ENCODE measurements at regions not wholly inside any gene's neighbourhood (a gene's known extent, or its start where the extent isn't known, plus 50 kb on each side); places are given as distances from the start of the nearest gene placed in this dataset.

DNA sequence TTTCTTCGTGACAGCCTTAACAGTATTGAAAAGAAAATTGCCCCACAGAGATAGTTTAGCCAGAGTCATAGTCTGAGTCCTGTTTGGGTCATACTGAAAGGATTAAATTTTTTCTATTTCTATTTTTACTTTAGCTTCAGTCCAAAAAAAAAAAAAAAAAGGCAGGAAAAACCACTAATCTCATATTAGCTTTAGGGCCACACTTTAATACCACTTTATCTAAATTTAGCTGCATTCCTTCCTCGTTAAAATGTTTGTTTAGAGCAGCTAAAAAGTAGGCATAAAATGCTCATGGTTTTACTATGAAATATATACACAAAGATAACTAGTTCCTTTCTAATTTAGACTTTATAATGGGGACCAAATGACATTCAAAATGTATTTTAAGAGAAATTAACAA lies 216.5 kb upstream of the TMEM196 start:
- Histone ChIP-seq H3K9me3 (peaks cover 4% of the 10 kb centered on the region), H3K4me3 (ENCODE audit: low read depth, low read length) (no peak overlapping the region), H3K27me3 (replicated peaks; ENCODE audit: control insufficient read depth, insufficient read depth, low read length) (no peaks in the 10 kb centered on the region), H3K4me1 (no peaks in the 10 kb centered on the region), H3K36me3 (ENCODE audit: control insufficient read depth, insufficient read depth, low read length) (no peaks in the 10 kb centered on the region)
- ChIA-PET CTCF (no interaction called here), POLR2A (interaction anchor here (0.6 kb wide), 1 partner anchor 353 kb away, joined by 3 read pairs; no protein-coding TSS in a partner anchor)
- H3K27me3 Mint-ChIP-seq (ENCODE audit: insufficient read depth, unreplicated experiment): no peaks in the 10 kb centered on the region
- DNase-seq: no peak
- no peak overlapping the region for H3K4me3 Mint-ChIP-seq (ENCODE audit: unreplicated experiment)
- intact Hi-C loops (cut with micrococcal nuclease; ENCODE audit: unreplicated experiment): no loop called here
- H3K27ac Mint-ChIP-seq (ENCODE audit: unreplicated experiment): no peak overlapping the region
- TF ChIP-seq, protein P1, sequence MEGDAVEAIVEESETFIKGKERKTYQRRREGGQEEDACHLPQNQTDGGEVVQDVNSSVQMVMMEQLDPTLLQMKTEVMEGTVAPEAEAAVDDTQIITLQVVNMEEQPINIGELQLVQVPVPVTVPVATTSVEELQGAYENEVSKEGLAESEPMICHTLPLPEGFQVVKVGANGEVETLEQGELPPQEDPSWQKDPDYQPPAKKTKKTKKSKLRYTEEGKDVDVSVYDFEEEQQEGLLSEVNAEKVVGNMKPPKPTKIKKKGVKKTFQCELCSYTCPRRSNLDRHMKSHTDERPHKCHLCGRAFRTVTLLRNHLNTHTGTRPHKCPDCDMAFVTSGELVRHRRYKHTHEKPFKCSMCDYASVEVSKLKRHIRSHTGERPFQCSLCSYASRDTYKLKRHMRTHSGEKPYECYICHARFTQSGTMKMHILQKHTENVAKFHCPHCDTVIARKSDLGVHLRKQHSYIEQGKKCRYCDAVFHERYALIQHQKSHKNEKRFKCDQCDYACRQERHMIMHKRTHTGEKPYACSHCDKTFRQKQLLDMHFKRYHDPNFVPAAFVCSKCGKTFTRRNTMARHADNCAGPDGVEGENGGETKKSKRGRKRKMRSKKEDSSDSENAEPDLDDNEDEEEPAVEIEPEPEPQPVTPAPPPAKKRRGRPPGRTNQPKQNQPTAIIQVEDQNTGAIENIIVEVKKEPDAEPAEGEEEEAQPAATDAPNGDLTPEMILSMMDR (IDR thresholded peaks at IDR 0.05; ENCODE audit: insufficient read depth in 1 of 2, low read depth in 1 of 2, low read length in 1 of 2, severe bottlenecking in 1 of 2, unreplicated experiment in 1 of 2): no peak
- BruUV-seq (replicated peaks): no TSS peak
- no peaks in the 10 kb centered on the region for H3K4me1 Mint-ChIP-seq (ENCODE audit: low read depth, unreplicated experiment)
- no peaks in the 10 kb centered on the region for H3K36me3 Mint-ChIP-seq (ENCODE audit: insufficient read depth, unreplicated experiment)
- peaks cover 55% of the 10 kb centered on the region for H3K9me3 Mint-ChIP-seq (ENCODE audit: unreplicated experiment)

DNA sequence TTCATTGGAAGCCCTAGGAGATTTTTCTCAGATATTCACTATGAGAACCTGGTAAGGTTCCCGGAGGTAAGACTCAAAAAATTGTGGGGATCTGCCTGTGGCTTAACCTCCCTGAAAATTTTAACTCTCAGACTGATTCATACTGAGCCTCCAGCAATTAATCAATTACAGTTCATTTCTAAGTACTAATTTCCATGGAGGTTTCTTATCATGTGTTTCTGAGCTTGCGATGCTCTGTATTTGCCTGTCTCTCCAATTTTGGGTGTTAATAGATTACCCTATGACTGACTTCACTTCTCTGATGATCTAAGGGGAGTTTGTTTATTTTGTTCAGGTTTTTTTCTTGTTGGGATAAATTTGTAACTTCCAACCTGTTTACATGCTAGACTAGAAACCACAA lies 215.4 kb upstream of the TMEM196 start:
- intact Hi-C loops (cut with micrococcal nuclease; ENCODE audit: unreplicated experiment): no loop called here
- TF ChIP-seq, protein P1 (IDR thresholded peaks at IDR 0.05; ENCODE audit: insufficient read depth in 1 of 2, low read depth in 1 of 2, low read length in 1 of 2, severe bottlenecking in 1 of 2, unreplicated experiment in 1 of 2): no peak
- H3K36me3 Mint-ChIP-seq (ENCODE audit: insufficient read depth, unreplicated experiment): no peaks in the 10 kb centered on the region
- ChIA-PET POLR2A (no interaction called here), CTCF (interaction anchor here (0.5 kb wide), 1 partner anchor 608 kb away, joined by 4 read pairs; no protein-coding TSS in a partner anchor)
- DNase-seq: no peak
- peaks cover 1% of the 10 kb centered on the region; the same call in 1 of the 2 replicates for H3K4me1 ChIP-seq
- H3K36me3 ChIP-seq (ENCODE audit: control insufficient read depth, insufficient read depth, low read length): no peaks in the 10 kb centered on the region; the same call in 1 of the 2 replicates
- no peak overlapping the region for H3K4me3 Mint-ChIP-seq (ENCODE audit: unreplicated experiment)
- H3K27me3 Mint-ChIP-seq (ENCODE audit: insufficient read depth, unreplicated experiment): no peaks in the 10 kb centered on the region
- H3K9me3 ChIP-seq: peaks cover 4% of the 10 kb centered on the region
- H3K27me3 ChIP-seq (replicated peaks; ENCODE audit: control insufficient read depth, insufficient read depth, low read length): no peaks in the 10 kb centered on the region
- peaks cover 57% of the 10 kb centered on the region for H3K9me3 Mint-ChIP-seq (ENCODE audit: unreplicated experiment)
- BruUV-seq (replicated peaks): no TSS peak
- no peak overlapping the region for H3K27ac Mint-ChIP-seq (ENCODE audit: unreplicated experiment)
- H3K4me1 Mint-ChIP-seq (ENCODE audit: low read depth, unreplicated experiment): no peaks in the 10 kb centered on the region
- no peak overlapping the region for H3K4me3 ChIP-seq (ENCODE audit: low read depth, low read length)

DNA sequence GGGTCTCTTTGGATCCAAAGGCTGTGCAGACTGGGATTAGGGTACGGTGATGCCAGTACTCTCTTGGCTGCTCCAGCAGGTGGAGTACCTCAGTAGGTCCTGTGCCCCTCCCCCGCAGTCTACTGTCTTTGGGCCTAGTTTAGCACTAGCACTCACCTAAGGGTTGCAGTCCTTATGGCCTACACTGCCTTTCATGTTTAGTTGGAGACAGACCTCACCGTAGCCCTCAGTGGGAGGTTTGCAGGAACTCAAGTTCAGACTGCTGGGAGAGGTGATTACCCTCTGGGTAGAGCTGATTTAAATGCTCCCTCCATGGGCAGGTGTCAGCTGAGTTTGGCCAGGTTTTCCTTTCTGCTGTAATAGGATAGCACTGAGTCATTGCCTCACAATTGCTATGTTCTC lies 210.8 kb upstream of the TMEM196 start:
- Mint-ChIP-seq H3K27ac (ENCODE audit: unreplicated experiment) (no peak overlapping the region), H3K4me1 (ENCODE audit: low read depth, unreplicated experiment) (peaks cover 10% of the 10 kb centered on the region), H3K9me3 (ENCODE audit: unreplicated experiment) (peaks cover 58% of the 10 kb centered on the region), H3K36me3 (ENCODE audit: insufficient read depth, unreplicated experiment) (no peaks in the 10 kb centered on the region), H3K4me3 (ENCODE audit: unreplicated experiment) (no peak overlapping the region), H3K27me3 (ENCODE audit: insufficient read depth, unreplicated experiment) (no peaks in the 10 kb centered on the region)
- intact Hi-C loops (cut with micrococcal nuclease; ENCODE audit: unreplicated experiment): loop anchor here (5.0 kb wide), 2 partner anchors 128 to 348 kb away; partner anchors contain the start of gene ITGB8
- Histone ChIP-seq H3K27me3 (replicated peaks; ENCODE audit: control insufficient read depth, insufficient read depth, low read length) (no peaks in the 10 kb centered on the region), H3K4me3 (ENCODE audit: low read depth, low read length) (no peak overlapping the region), H3K36me3 (ENCODE audit: control insufficient read depth, insufficient read depth, low read length) (no peaks in the 10 kb centered on the region; the same call in 1 of the 2 replicates), H3K4me1 (peaks cover 14% of the 10 kb centered on the region), H3K9me3 (peaks cover 26% of the 10 kb centered on the region)
- no TSS peak for BruUV-seq (replicated peaks)
- ChIA-PET CTCF (interaction anchor here (1.0 to 1.9 kb wide), 2 partner anchors 14 to 188 kb away, joined by 4 to 11 read pairs; no protein-coding TSS in a partner anchor), POLR2A (no interaction called here)
- TF ChIP-seq, protein P1 (IDR thresholded peaks at IDR 0.05; ENCODE audit: insufficient read depth in 1 of 2, low read depth in 1 of 2, low read length in 1 of 2, severe bottlenecking in 1 of 2, unreplicated experiment in 1 of 2): no peak
- peak; percentile 11 to 35 for DNase-seq
